Endothelial cell of umbilical vein (primary cell): ENCODE measurements at regions not wholly inside any gene's neighbourhood (a gene's known extent, or its start where the extent isn't known, plus 50 kb on each side); places are given as distances from the start of the nearest gene placed in this dataset.

Experiments used
- BruUV-seq: library from RNA; stranded (reverse); fragments of 400-500 nt; replicated peaks from 2 replicates; lab custom pipeline; 2021; lab: Mats Ljungman, UMichigan
- CTCF ChIA-PET: fragments of 300-600, 350-600 bp; sonication (Branson Sonifier 250); formaldehyde crosslinking; loops from one replicate; lab custom pipeline; 2021; ENCODE audit warnings: antibody characterized with exemption, inconsistent platforms; lab: Charles Lee
- POLR2A ChIA-PET: fragments of 300-600, 350-600 bp; sonication (Branson Sonifier 250); formaldehyde crosslinking; loops from one replicate; lab custom pipeline; 2021; ENCODE audit warnings: antibody characterized with exemption, inconsistent platforms; lab: Charles Lee
- DNase-seq: peaks from one replicate; pipeline ENCODE4 v3.0.0-alpha.2; 2011; ENCODE audit warnings: low read depth, low spot score
- FAIRE-seq: peaks from 2 replicates; lab custom pipeline; 2011; peaks lifted over from hg19 to GRCh38; lab: Jason Lieb, UNC
- H2AFZ ChIP-seq: 2 replicates; pipeline ENCODE4 v1.6.0; 2012; ENCODE audit warnings: low read depth, low read length, control low read depth, inconsistent platforms
- H3K27ac ChIP-seq: 2 replicates; pipeline ENCODE4 v1.5.1; 2011; ENCODE audit warnings: low read depth, mild to moderate bottlenecking, control low read depth, low read length, moderate library complexity; ENCODE audit not compliant: insufficient read depth
- H3K27me3 ChIP-seq, 2 experiments: 2 replicates each; pipeline versions ENCODE4 v1.6.0 to v1.6.1; 2011; ENCODE audit warnings: low read length in 2 of 2, mixed read lengths in 1 of 2; ENCODE audit not compliant: control insufficient read depth in 2 of 2, insufficient read depth in 2 of 2
- H3K36me3 ChIP-seq, 2 experiments: 2 replicates in 1 of 2; 3 replicates in 1 of 2; pipeline ENCODE4 v1.5.1; 2011; ENCODE audit warnings: low read length in 2 of 2, mild to moderate bottlenecking in 1 of 2, moderate library complexity in 1 of 2; ENCODE audit not compliant: control insufficient read depth in 2 of 2, insufficient read depth in 2 of 2; ENCODE audit errors: extremely low read depth in 1 of 2
- H3K4me1 ChIP-seq: 3 replicates; pipeline ENCODE4 v1.5.1; 2011; ENCODE audit warnings: mild to moderate bottlenecking, low read length; ENCODE audit not compliant: control insufficient read depth, insufficient read depth; ENCODE audit errors: extremely low read depth
- H3K4me2 ChIP-seq: 2 replicates; pipeline ENCODE4 v1.6.1; 2011; ENCODE audit warnings: low read length, control low read depth, mixed read lengths; ENCODE audit not compliant: insufficient read depth
- H3K4me3 ChIP-seq, 3 experiments: fragments of 200-600 bp in 1 of 3; sonication (generic), shearing (Covaris generic) in 1 of 3; replicated peaks in 1 of 3; 2 replicates each; pipeline ENCODE4 v1.5.1; 2011 to 2016; ENCODE audit warnings: control low read depth in 3 of 3, low read length in 3 of 3, mild to moderate bottlenecking in 2 of 3, inconsistent platforms in 1 of 3, low read depth in 1 of 3, moderate library complexity in 1 of 3; ENCODE audit not compliant: insufficient read depth in 1 of 3
- H3K79me2 ChIP-seq: 2 replicates; pipeline ENCODE4 v1.6.0; 2012; ENCODE audit warnings: low read length, inconsistent platforms; ENCODE audit not compliant: control insufficient read depth, insufficient read depth
- H3K9ac ChIP-seq: replicated peaks from 2 replicates; pipeline ENCODE3; 2011; ENCODE audit warnings: low read length, control low read depth; ENCODE audit not compliant: insufficient read depth; ENCODE audit errors: extremely low read depth
- H3K9me1 ChIP-seq: replicated peaks from 3 replicates; pipeline ENCODE4 v1.6.0; 2011; ENCODE audit warnings: mild to moderate bottlenecking, low read length; ENCODE audit not compliant: control insufficient read depth, insufficient read depth; ENCODE audit errors: extremely low read depth
- H3K9me3 ChIP-seq: replicated peaks from 2 replicates; pipeline ENCODE4 v1.5.1; 2012; ENCODE audit warnings: low read length, inconsistent platforms; ENCODE audit not compliant: control insufficient read depth, insufficient read depth
- H4K20me1 ChIP-seq: replicated peaks from 2 replicates; pipeline ENCODE3; 2011; ENCODE audit warnings: mild to moderate bottlenecking, low read length; ENCODE audit not compliant: control insufficient read depth, insufficient read depth; ENCODE audit errors: extremely low read depth
- CTCF ChIP-seq, 2 donors: IDR thresholded peaks; 1 replicate in 1 of 2; 2 replicates in 1 of 2; pipeline ENCODE4 v1.5.1; 2011; ENCODE audit warnings: low read length in 2 of 2, mild to moderate bottlenecking in 2 of 2, moderate library complexity in 2 of 2, control low read depth in 1 of 2, inconsistent platforms in 1 of 2, low read depth in 1 of 2; ENCODE audit not compliant: insufficient read depth in 1 of 2; ENCODE audit errors: extremely low read depth in 1 of 2
- EZH2 ChIP-seq: IDR thresholded peaks from 2 replicates; pipeline ENCODE4 v1.6.1; 2012; ENCODE audit warnings: borderline replicate concordance, low read depth, mild to moderate bottlenecking, moderate library complexity, low read length, inconsistent platforms; ENCODE audit not compliant: severe bottlenecking
- FOS ChIP-seq: IDR thresholded peaks from 2 replicates; pipeline ENCODE4 v1.6.1; 2011; ENCODE audit warnings: mild to moderate bottlenecking, low read length, moderate library complexity, borderline replicate concordance; ENCODE audit not compliant: insufficient read depth
- GATA2 ChIP-seq: IDR thresholded peaks from 2 replicates; pipeline ENCODE4 v1.7.0; 2011; ENCODE audit warnings: low read depth, mild to moderate bottlenecking, moderate library complexity, mixed read lengths, low read length; ENCODE audit not compliant: insufficient read length, insufficient read depth
- JUN ChIP-seq: IDR thresholded peaks from 2 replicates; pipeline ENCODE4 v1.6.1; 2011; ENCODE audit warnings: borderline replicate concordance, low read depth; ENCODE audit not compliant: insufficient read length, insufficient read depth
- MAX ChIP-seq: IDR thresholded peaks from 2 replicates; pipeline ENCODE4 v1.6.1; 2011; ENCODE audit not compliant: insufficient read depth, insufficient read length
- MYC ChIP-seq: IDR thresholded peaks from one replicate; pipeline ENCODE4 v1.6.1; 2011; ENCODE audit warnings: mild to moderate bottlenecking, low read depth, low read length
- POLR2A ChIP-seq: IDR thresholded peaks from 2 replicates; pipeline ENCODE4 v1.6.1; 2012; ENCODE audit warnings: low read depth, mild to moderate bottlenecking, control low read depth, low read length
- POLR2AphosphoS5 ChIP-seq: IDR thresholded peaks from 2 replicates; pipeline ENCODE4 v1.6.1; 2012; ENCODE audit warnings: low read depth, mild to moderate bottlenecking, control low read depth, low read length, moderate library complexity; ENCODE audit not compliant: insufficient read depth
- dilution Hi-C: fragments of 300-500 bp; cut with MboI; formaldehyde crosslinking; loops from one replicate; pipeline ENCODE4 v1.15.0; 2019; ENCODE audit warnings: low sequenced_read_pairs; ENCODE audit not compliant: extremely low pct_ligation_motif_present
- intact Hi-C: fragments of 100-400 bp; cut with micrococcal nuclease; formaldehyde crosslinking; loops from one replicate; pipeline ENCODE4 v1.10.0; 2022

DNA sequence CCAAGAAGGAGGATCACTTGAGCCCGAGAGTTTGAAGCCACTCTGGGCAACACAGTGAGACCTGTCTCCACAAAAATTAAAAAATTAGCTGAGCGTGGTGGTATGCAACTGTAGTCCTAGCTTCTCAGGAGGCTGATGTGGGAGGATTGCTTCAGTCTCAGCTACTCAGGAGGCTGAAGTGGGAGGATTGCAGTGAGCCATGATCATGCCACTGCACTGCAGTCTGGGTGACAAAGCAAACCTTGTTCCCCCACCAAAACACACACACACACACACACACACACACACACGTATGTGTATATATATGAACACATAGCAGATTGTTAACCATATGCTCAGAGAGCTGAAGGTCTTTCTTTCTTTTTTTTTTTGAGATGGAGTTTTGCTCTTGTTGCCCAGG lies 157.5 kb upstream of the MAST4 start:
- intact Hi-C loops (no loop called here), dilution Hi-C loops (no loop called here)
- no peak overlapping the region for H3K4me3 ChIP-seq
- FAIRE-seq (no peak), DNase-seq (no peak)
- POLR2A ChIA-PET: interaction anchor here (0.7 kb wide), 1 partner anchor 228 kb away, joined by 4 read pairs; no protein-coding TSS in a partner anchor
- no peak overlapping the region for H3K4me2 ChIP-seq
- no peak overlapping the region for H3K27ac ChIP-seq
- H3K27me3 ChIP-seq: no peaks in the 10 kb centered on the region
- H3K9me1 ChIP-seq: no peaks in the 10 kb centered on the region
- H3K79me2 ChIP-seq: no peaks in the 10 kb centered on the region
- CTCF ChIA-PET: interaction anchor here (1.1 kb wide), 1 partner anchor 132 kb away, joined by 4 read pairs; no protein-coding TSS in a partner anchor
- no TSS peak for BruUV-seq
- TF ChIP-seq MYC (no peak), MAX (no peak), EZH2 (no peak), POLR2AphosphoS5 (no peak), CTCF (IDR thresholded peaks at IDR 0.05; ENCODE audit: extremely low read depth in 1 of 2, insufficient read depth in 1 of 2, low read depth in 1 of 2, low read length in 2 of 2) (no peak), GATA2 (no peak), FOS (no peak), JUN (no peak), POLR2A (no peak)
- H4K20me1 ChIP-seq: no peaks in the 10 kb centered on the region
- H3K9me3 ChIP-seq: no peaks in the 10 kb centered on the region
- H3K4me1 ChIP-seq: peaks cover 8% of the 10 kb centered on the region
- no peaks in the 10 kb centered on the region for H3K36me3 ChIP-seq
- no peak overlapping the region for H3K9ac ChIP-seq
- H2AFZ ChIP-seq: no peak overlapping the region
